Right lobe of liver (tissue), 6 donors: ENCODE measurements at regions not wholly inside any gene's neighbourhood (a gene's known extent, or its start where the extent isn't known, plus 50 kb on each side); places are given as distances from the start of the nearest gene placed in this dataset.

Experiments used
- ATAC-seq, 4 donors: fragments of 200-7000 bp; cut with Tn5 transposase; one replicate each; pipeline ENCODE4 v1.9.1; 2020; ENCODE audit warnings: mild to moderate bottlenecking in 4 of 4, moderate library complexity in 4 of 4
- DNase-seq, 3 donors: peaks; one replicate each; pipeline ENCODE4 v3.0.0-alpha.2; 2020
- H3K27ac ChIP-seq, 3 donors: fragments of 200-600 bp; one replicate each; pipeline ENCODE4 v1.8.0; 2022
- H3K27me3 ChIP-seq, 2 donors: fragments of 200-600 bp; one replicate each; pipeline ENCODE4 v1.8.0; 2022
- H3K36me3 ChIP-seq, 4 donors: fragments of 200-600 bp; sonication (generic) in 1 of 4; one replicate each; pipeline versions ENCODE4 v1.5.1 to v1.8.0; 2017 to 2022; ENCODE audit warnings: control low read depth in 1 of 4
- H3K4me1 ChIP-seq, 4 donors: fragments of 200-600 bp; sonication (generic) in 1 of 4; one replicate each; pipeline versions ENCODE4 v1.5.1 to v1.8.0; 2017 to 2022; ENCODE audit warnings: control low read depth in 1 of 4
- H3K4me3 ChIP-seq, 3 donors: fragments of 200-600 bp; one replicate each; pipeline ENCODE4 v1.8.0; 2022
- H3K9me3 ChIP-seq, 4 donors: fragments of 200-600 bp; sonication (generic) in 1 of 4; one replicate each; pipeline versions ENCODE4 v1.5.1 to v1.8.0; 2017 to 2022; ENCODE audit warnings: control low read depth in 1 of 4
- CTCF ChIP-seq, 4 donors: fragments of 200-600 bp in 3 of 4; fragments of 450-650 bp in 1 of 4; IDR thresholded peaks; one replicate each; pipeline versions ENCODE4 v1.5.1 to v1.8.0; 2016 to 2022; ENCODE audit warnings: antibody characterized with exemption in 4 of 4, mild to moderate bottlenecking in 2 of 4
- POLR2A ChIP-seq: fragments of 450-650 bp; IDR thresholded peaks from one replicate; pipeline ENCODE4 v1.6.1; 2017; ENCODE audit warnings: antibody characterized with exemption, mild to moderate bottlenecking
- WGBS: methylation state at CpG from one replicate; pipeline ENCODE4 v1.1.6; 2018; ENCODE audit warnings: low coverage, low lambda C conversion rate; ENCODE audit not compliant: insufficient coverage; ENCODE audit errors: missing lambda C conversion rate; 5-methylcytosine and 5-hydroxymethylcytosine counted together
- intact Hi-C, 2 donors: fragments of 100-400 bp; cut with DNase I; formaldehyde crosslinking; loops; one replicate each; pipeline versions ENCODE4 v1.11.2 to v1.14.1; 2022
- donor health status: DM: no; HTN: yes; CAD: no.
- donor health status: DM: no; HTN: no; CAD: no.
- donor health status: DM: no; HTN: no; CAD: no.
- donor health status: DM: no; HTN: yes; CAD: no.
- donor health status: DM: no; HTN: yes; CAD: no.

- no CpG with 5 or more reads among the region's 4 CpGs for WGBS
- no peak overlapping the region for H3K4me3 ChIP-seq
- H3K27me3 ChIP-seq = no peaks in the 10 kb centered on the region
- ATAC-seq (no peak), DNase-seq (peak in 1 of 3 donors; percentile 28)
- H3K27ac ChIP-seq = no peak overlapping the region
- TF ChIP-seq POLR2A (no peak), CTCF (IDR thresholded peaks at IDR 0.05) (no peak)
- H3K9me3 ChIP-seq = no peaks in the 10 kb centered on the region
- intact Hi-C loops = loop anchor here in 1 of 2 donors (10.0 kb wide), 1 partner anchor 365 kb away; the partner anchor contains the start of gene LOXHD1
- H3K36me3 ChIP-seq = no peaks in the 10 kb centered on the region
- peaks cover 0 to 7% (median 0%) of the 10 kb centered on the region in 4 donors for H3K4me1 ChIP-seq
Measured at GRCh38 chr18:46289931-46290330, 185.7 kb downstream of the HAUS1 start.

GRCh38 chr18:46290440-46291020 is 186.3 kb downstream of the HAUS1 start:
- TF ChIP-seq CTCF (IDR thresholded peaks at IDR 0.05) (no peak), POLR2A (no peak)
- peak; percentile 83 to 92 (median 88) for ATAC-seq
- intact Hi-C loops = no loop called here

GRCh38 chr18:46291149-46291548 is 187.0 kb downstream of the HAUS1 start:
- peak in 2 of 4 donors; percentile 17 to 21 for ATAC-seq
- WGBS = 90% methylated on average over 4 of the region's 4 CpGs

More at GRCh38 chr18:46290440-46291020, 186.3 kb downstream of the HAUS1 start:
- H3K4me3 ChIP-seq = no peak overlapping the region
- no peak overlapping the region for H3K27ac ChIP-seq
- no peaks in the 10 kb centered on the region for H3K27me3 ChIP-seq
- peak in 2 of 3 donors; percentile 35 to 58 for DNase-seq
- 48% methylated on average over 5 of the region's 9 CpGs for WGBS
- peaks cover 0 to 7% (median 0%) of the 10 kb centered on the region in 4 donors for H3K4me1 ChIP-seq
- no peaks in the 10 kb centered on the region for H3K36me3 ChIP-seq
- H3K9me3 ChIP-seq = no peaks in the 10 kb centered on the region

GRCh38 chr18:46293742-46294181 is 189.6 kb downstream of the HAUS1 start:
- TF ChIP-seq CTCF (IDR thresholded peaks at IDR 0.05) (no peak), POLR2A (no peak)
- intact Hi-C loops = no loop called here
- DNase-seq = peak in 1 of 3 donors; percentile 19
- no peaks in the 10 kb centered on the region for H3K27me3 ChIP-seq
- ATAC-seq = no peak
- no peaks in the 10 kb centered on the region for H3K36me3 ChIP-seq
- H3K27ac ChIP-seq = no peak overlapping the region
- no peak overlapping the region for H3K4me3 ChIP-seq
- peaks cover 0 to 7% (median 0%) of the 10 kb centered on the region in 4 donors for H3K4me1 ChIP-seq
- no CpG with 5 or more reads among the region's 5 CpGs for WGBS
- H3K9me3 ChIP-seq = no peaks in the 10 kb centered on the region

More at GRCh38 chr18:46291149-46291548, 187.0 kb downstream of the HAUS1 start:
- H3K27me3 ChIP-seq = no peaks in the 10 kb centered on the region
- no peak overlapping the region for H3K4me3 ChIP-seq
- no peak for TF ChIP-seq CTCF (IDR thresholded peaks at IDR 0.05)
- no peak for TF ChIP-seq POLR2A
- H3K9me3 ChIP-seq = no peaks in the 10 kb centered on the region
- peaks cover 0 to 7% (median 0%) of the 10 kb centered on the region in 4 donors for H3K4me1 ChIP-seq
- DNase-seq = peak in 1 of 3 donors; percentile 29
- intact Hi-C loops = no loop called here
- no peak overlapping the region for H3K27ac ChIP-seq
- no peaks in the 10 kb centered on the region for H3K36me3 ChIP-seq
